ENCODE measurements at regions not wholly inside any gene's neighbourhood (a gene's known extent, or its start where the extent isn't known, plus 50 kb on each side); places are given as distances from the start of the nearest gene placed in this dataset.
"Not testable (repeated sequence)": the region's sequence is repeated elsewhere in the genome, so short reads cannot be mapped to it uniquely, and the experiment has no call there.

DNA sequence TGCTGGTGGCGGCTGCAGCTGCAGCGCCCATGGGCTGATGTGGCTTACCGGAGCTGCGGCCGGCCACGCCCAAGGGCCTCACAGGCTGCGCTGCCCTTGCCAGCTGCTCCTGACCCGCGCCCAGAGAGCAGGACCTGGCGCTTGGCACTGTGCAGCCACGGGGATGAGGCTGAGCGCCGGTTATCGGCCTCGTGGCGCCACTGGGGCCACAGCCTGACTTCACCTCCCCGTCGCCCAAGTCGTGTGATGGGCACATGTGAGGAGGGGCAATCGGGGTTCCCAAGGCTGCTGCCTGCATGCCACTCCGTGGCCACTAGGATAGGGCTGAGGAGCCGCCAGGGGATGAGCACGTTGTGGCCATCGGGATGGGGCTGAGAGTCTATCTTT is 77.2 kb upstream of the PABPC3 start:
- H3K4me1 ChIP-seq (ENCODE audit: control insufficient read depth in 1 of 2, insufficient read depth in 1 of 2, low read depth in 1 of 2, low read length in 1 of 2), result no peaks in the 10 kb centered on the region
- TF ChIP-seq, protein P1, sequence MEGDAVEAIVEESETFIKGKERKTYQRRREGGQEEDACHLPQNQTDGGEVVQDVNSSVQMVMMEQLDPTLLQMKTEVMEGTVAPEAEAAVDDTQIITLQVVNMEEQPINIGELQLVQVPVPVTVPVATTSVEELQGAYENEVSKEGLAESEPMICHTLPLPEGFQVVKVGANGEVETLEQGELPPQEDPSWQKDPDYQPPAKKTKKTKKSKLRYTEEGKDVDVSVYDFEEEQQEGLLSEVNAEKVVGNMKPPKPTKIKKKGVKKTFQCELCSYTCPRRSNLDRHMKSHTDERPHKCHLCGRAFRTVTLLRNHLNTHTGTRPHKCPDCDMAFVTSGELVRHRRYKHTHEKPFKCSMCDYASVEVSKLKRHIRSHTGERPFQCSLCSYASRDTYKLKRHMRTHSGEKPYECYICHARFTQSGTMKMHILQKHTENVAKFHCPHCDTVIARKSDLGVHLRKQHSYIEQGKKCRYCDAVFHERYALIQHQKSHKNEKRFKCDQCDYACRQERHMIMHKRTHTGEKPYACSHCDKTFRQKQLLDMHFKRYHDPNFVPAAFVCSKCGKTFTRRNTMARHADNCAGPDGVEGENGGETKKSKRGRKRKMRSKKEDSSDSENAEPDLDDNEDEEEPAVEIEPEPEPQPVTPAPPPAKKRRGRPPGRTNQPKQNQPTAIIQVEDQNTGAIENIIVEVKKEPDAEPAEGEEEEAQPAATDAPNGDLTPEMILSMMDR (IDR thresholded peaks at IDR 0.05), result no peak
- peaks cover 97% of the 10 kb centered on the region for H3K27me3 ChIP-seq
- no peak overlapping the region for H3K4me3 ChIP-seq (ENCODE audit: low read depth in 1 of 2, low read length in 1 of 2)
- H3K27ac ChIP-seq, result no peak overlapping the region
- H3K36me3 ChIP-seq, result no peaks in the 10 kb centered on the region
- no peaks in the 10 kb centered on the region for H3K9me3 ChIP-seq

DNA sequence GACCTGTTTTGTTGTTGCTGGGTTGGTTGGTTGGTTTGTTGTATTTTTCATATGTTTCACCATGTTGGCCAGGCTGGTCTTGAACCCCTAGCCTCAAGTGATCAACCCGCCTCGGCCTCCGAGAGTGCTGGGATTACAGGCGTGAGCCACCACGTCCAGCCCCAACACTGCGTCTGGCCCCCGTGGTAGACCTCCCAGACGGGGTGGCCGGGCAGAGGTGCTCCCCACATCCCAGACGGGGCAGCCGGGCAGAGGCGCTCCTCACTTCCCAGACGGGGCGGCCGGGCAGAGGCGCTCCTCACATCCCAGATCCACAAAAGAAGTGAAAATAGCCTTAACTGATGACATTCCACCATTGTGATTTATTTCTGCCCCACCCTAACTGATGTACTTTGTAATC is 76.2 kb upstream of the PABPC3 start:
- not testable (repeated sequence) for H3K27ac ChIP-seq; H3K4me3 ChIP-seq (ENCODE audit: low read depth in 1 of 2, low read length in 1 of 2); H3K4me1 ChIP-seq (ENCODE audit: control insufficient read depth in 1 of 2, insufficient read depth in 1 of 2, low read depth in 1 of 2, low read length in 1 of 2); H3K9me3 ChIP-seq; H3K36me3 ChIP-seq
- peaks cover 97% of the 10 kb centered on the region for H3K27me3 ChIP-seq

DNA sequence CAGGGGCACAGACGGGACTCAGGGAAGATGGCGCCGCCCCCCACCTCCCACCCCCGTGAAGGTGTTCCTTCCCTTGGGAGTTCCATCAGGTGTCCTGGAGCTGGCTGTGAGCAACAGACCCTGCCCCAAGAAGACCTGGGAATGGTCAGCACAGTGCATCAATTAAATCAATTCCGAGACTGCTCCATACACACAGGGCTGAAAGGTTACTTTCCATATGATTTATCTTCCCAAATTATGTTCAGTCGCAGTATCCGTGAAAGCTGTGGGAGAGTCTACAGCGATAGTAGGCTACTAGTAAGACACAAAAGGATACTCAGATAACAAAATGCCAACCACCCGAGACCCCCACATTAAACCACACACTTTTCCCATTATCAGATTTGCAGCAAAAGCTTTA is 71.8 kb upstream of the PABPC3 start:
- Histone ChIP-seq H3K27me3 (peaks cover 86% of the 10 kb centered on the region), H3K9me3 (no peaks in the 10 kb centered on the region), H3K4me3 (ENCODE audit: low read depth in 1 of 2, low read length in 1 of 2) (no peak overlapping the region), H3K4me1 (ENCODE audit: control insufficient read depth in 1 of 2, insufficient read depth in 1 of 2, low read depth in 1 of 2, low read length in 1 of 2) (no peaks in the 10 kb centered on the region), H3K36me3 (no peaks in the 10 kb centered on the region), H3K27ac (no peak overlapping the region)
- TF ChIP-seq, protein P1 (IDR thresholded peaks at IDR 0.05), result no peak

DNA sequence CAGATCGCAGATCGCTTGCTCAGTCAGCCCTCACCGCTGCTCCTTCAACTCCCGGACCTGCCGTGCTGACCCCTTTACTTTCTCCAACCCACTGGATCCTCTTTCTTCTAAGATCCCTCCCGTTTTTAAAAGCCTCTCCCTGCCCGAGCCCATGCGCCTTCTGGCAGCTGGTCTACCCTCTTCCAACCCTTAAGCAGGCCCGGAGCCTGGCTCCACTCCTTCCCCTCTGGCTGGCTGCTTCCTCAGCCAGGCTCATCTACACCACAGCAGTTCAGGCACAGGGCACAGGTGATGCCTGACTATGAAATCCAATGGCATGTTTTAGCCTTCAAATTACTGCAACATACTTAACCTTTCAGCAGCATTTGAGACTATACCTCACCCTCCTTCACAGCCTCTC is 63.8 kb upstream of the PABPC3 start:
- H3K4me1 ChIP-seq (ENCODE audit: control insufficient read depth in 1 of 2, insufficient read depth in 1 of 2, low read depth in 1 of 2, low read length in 1 of 2), result no peaks in the 10 kb centered on the region
- no peaks in the 10 kb centered on the region for H3K36me3 ChIP-seq
- no peak overlapping the region for H3K27ac ChIP-seq
- no peak overlapping the region for H3K4me3 ChIP-seq (ENCODE audit: low read depth in 1 of 2, low read length in 1 of 2)
- peaks cover 59% of the 10 kb centered on the region for H3K27me3 ChIP-seq
- TF ChIP-seq, protein P1 (IDR thresholded peaks at IDR 0.05), result no peak
- no peaks in the 10 kb centered on the region for H3K9me3 ChIP-seq

DNA sequence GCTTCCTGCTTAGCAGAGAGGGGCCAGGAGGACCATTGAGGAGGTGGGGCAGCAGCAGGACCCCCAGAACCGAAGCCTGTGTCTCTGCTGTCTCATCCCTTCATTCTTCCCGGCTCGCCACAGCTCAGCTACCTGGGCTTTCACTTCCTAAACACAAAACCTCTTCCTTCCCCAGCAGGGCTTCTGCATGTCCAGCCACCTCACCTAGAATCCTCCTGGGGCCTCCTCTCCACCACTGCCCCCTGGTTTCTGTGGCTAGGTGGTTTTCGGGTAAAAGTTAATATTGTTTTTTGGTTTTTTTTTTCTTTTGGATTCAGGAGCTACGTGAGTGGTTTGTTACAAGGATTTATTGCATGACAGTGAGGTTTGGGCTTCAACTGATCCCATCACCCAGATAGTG is 61.8 kb upstream of the PABPC3 start:
- no peaks in the 10 kb centered on the region for H3K9me3 ChIP-seq
- TF ChIP-seq, protein P1 (IDR thresholded peaks at IDR 0.05), result no peak
- H3K4me3 ChIP-seq (ENCODE audit: low read depth in 1 of 2, low read length in 1 of 2), result no peak overlapping the region
- H3K4me1 ChIP-seq (ENCODE audit: control insufficient read depth in 1 of 2, insufficient read depth in 1 of 2, low read depth in 1 of 2, low read length in 1 of 2), result no peaks in the 10 kb centered on the region
- peaks cover 57% of the 10 kb centered on the region for H3K27me3 ChIP-seq
- no peak overlapping the region for H3K27ac ChIP-seq
- no peaks in the 10 kb centered on the region for H3K36me3 ChIP-seq

DNA sequence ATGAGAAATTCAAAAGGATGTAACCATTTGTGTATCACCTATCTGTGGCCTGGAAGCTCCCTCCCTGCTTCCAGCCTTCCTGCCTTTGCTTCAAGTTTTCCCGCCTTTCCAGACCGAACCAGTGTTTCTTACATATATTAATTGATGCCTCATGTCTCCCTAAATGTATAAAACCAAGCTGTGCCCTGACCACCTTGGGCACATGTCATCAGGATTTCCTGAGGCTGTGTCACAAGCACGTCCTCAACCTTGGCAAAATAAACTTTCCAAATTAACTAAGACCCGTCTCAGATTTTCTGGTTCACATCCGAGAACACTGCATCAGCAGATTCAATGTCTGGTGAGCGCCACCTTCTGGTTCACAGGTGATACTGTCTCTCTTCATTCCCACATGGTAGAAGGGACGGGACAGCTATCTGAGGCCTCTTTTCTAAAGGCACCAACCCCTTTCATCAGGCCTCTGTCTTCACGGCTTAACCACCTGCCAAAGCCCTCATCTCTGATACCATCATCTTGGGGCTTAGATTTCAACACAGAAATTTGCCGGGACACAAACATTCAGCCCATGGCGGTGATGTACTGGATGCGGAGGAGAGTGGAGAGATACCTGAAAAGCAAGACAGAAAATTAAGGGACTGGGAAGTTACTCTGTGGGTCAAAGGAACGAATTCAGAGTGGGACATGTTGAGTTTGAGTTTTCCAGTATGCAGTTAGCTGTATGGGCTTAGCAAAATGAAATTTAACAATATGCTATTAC is 58.7 kb upstream of the PABPC3 start:
- TF ChIP-seq, protein P1 (IDR thresholded peaks at IDR 0.05), result no peak
- peaks cover 73% of the 10 kb centered on the region for H3K27me3 ChIP-seq
- no peak overlapping the region for H3K27ac ChIP-seq
- no peak overlapping the region for H3K4me3 ChIP-seq (ENCODE audit: low read depth in 1 of 2, low read length in 1 of 2)
- no peaks in the 10 kb centered on the region for H3K4me1 ChIP-seq (ENCODE audit: control insufficient read depth in 1 of 2, insufficient read depth in 1 of 2, low read depth in 1 of 2, low read length in 1 of 2)
- no peaks in the 10 kb centered on the region for H3K36me3 ChIP-seq
- no peaks in the 10 kb centered on the region for H3K9me3 ChIP-seq

All from neutrophil (primary cell).